SKM-1 treated with dmso at 0.1 percent for 144 hours (cell line): ENCODE measurements at regions not wholly inside any gene's neighbourhood (a gene's known extent, or its start where the extent isn't known, plus 50 kb on each side); places are given as distances from the start of the nearest gene placed in this dataset.
"Not testable (repeated sequence)": the region's sequence is repeated elsewhere in the genome, so short reads cannot be mapped to it uniquely, and the experiment has no call there.

Source experiments
- DNase-seq: peaks from one replicate; lab custom pipeline; 2025; ENCODE audit not compliant: unreplicated experiment; lab: John Stamatoyannopoulos, UW

GRCh38 chr7:96827701-96828100 lies 118.1 kb upstream of the SEM1 start:
- DNase-seq: no peak

- not testable (repeated sequence) for DNase-seq
Measured at GRCh38 chr7:96829121-96829520, 119.5 kb upstream of the SEM1 start.

GRCh38 chr7:96831446-96831845 lies 121.8 kb upstream of the SEM1 start:
- DNase-seq: no peak

GRCh38 chr7:96832092-96832662 lies 122.5 kb upstream of the SEM1 start:
- no peak for DNase-seq

GRCh38 chr7:96833676-96834453 lies 124.2 kb upstream of the SEM1 start:
- no peak for DNase-seq

GRCh38 chr7:96836456-96836855 lies 126.8 kb upstream of the SEM1 start:
- no peak for DNase-seq

- peak; percentile 87 for DNase-seq
Measured at GRCh38 chr7:96837593-96837992, 127.9 kb upstream of the SEM1 start.

- no peak for DNase-seq
Measured at GRCh38 chr7:96838481-96838880, 128.8 kb upstream of the SEM1 start.

- DNase-seq: no peak
Measured at GRCh38 chr7:96855139-96855538, 145.5 kb upstream of the SEM1 start.

- DNase-seq: no peak
Measured at GRCh38 chr7:96855691-96856090, 146.0 kb upstream of the SEM1 start.

- no peak for DNase-seq
Measured at GRCh38 chr7:96869538-96869937, 135.8 kb upstream of the DLX6 start.

GRCh38 chr7:96870185-96870584 lies 135.2 kb upstream of the DLX6 start:
- no peak for DNase-seq

- DNase-seq: no peak
Measured at GRCh38 chr7:96870934-96871333, 134.4 kb upstream of the DLX6 start.

GRCh38 chr7:96887426-96887825 lies 117.9 kb upstream of the DLX6 start:
- no peak for DNase-seq

- no peak for DNase-seq
Measured at GRCh38 chr7:96899108-96899507, 106.2 kb upstream of the DLX6 start.

- no peak for DNase-seq
Measured at GRCh38 chr7:96901822-96902445, 103.4 kb upstream of the DLX6 start.

GRCh38 chr7:96903906-96904305 lies 101.4 kb upstream of the DLX6 start:
- no peak for DNase-seq

GRCh38 chr7:96910486-96910885 lies 94.9 kb upstream of the DLX6 start:
- DNase-seq: no peak

GRCh38 chr7:96915029-96915428 lies 90.3 kb upstream of the DLX6 start:
- DNase-seq: no peak

- no peak for DNase-seq
Measured at GRCh38 chr7:96920064-96920463, 85.3 kb upstream of the DLX6 start.

GRCh38 chr7:96920713-96921112 lies 84.6 kb upstream of the DLX6 start:
- DNase-seq: no peak

- no peak for DNase-seq
Measured at GRCh38 chr7:96921231-96921630, 84.1 kb upstream of the DLX6 start.
